ENCODE measurements at regions not wholly inside any gene's neighbourhood (a gene's known extent, or its start where the extent isn't known, plus 50 kb on each side); places are given as distances from the start of the nearest gene placed in this dataset.
"Not testable (repeated sequence)": the region's sequence is repeated elsewhere in the genome, so short reads cannot be mapped to it uniquely, and the experiment has no call there.

GRCh38 chrX:140071037-140071436 is 105.7 kb upstream of the CXorf66 start:
- DNase-seq, result no peak

GRCh38 chrX:140065961-140066662 is 100.8 kb upstream of the CXorf66 start:
- no peak for DNase-seq

- no peak for DNase-seq
Observed at GRCh38 chrX:140064993-140065392, 99.7 kb upstream of the CXorf66 start.

GRCh38 chrX:140057001-140057411 is 91.7 kb upstream of the CXorf66 start:
- DNase-seq, result peak in 54 of 56 donors; percentile 0 to 84 (median 34)

GRCh38 chrX:140053846-140054245 is 88.5 kb upstream of the CXorf66 start:
- DNase-seq, result no peak

GRCh38 chrX:140050906-140051305 is 85.6 kb upstream of the CXorf66 start:
- DNase-seq, result peak in 1 of 56 donors; percentile 0

GRCh38 chrX:140040386-140040785 is 75.1 kb upstream of the CXorf66 start:
- DNase-seq, result no peak

GRCh38 chrX:140038842-140039241 is 73.5 kb upstream of the CXorf66 start:
- no peak for DNase-seq

GRCh38 chrX:140034916-140035315 is 69.6 kb upstream of the CXorf66 start:
- DNase-seq, result no peak

GRCh38 chrX:140022482-140022881 is 57.2 kb upstream of the CXorf66 start:
- no peak for DNase-seq

- not testable (repeated sequence) for DNase-seq
Observed at GRCh38 chrX:140019134-140019533, 53.8 kb upstream of the CXorf66 start.
